ENCODE measurements at regions not wholly inside any gene's neighbourhood (a gene's known extent, or its start where the extent isn't known, plus 50 kb on each side); places are given as distances from the start of the nearest gene placed in this dataset.

GRCh38 chr20:40953856-40954255 is 74.8 kb upstream of the TOP1 start:
- no peak for TF ChIP-seq CTCF (IDR thresholded peaks at IDR 0.05)
- no peak for TF ChIP-seq EZH2 (IDR thresholded peaks at IDR 0.05; ENCODE audit: borderline replicate concordance, insufficient read depth, low read depth, low read length, poor library complexity, severe bottlenecking)

Measured in B cell (primary cell).